GM12878 (cell line): ENCODE measurements at regions not wholly inside any gene's neighbourhood (a gene's known extent, or its start where the extent isn't known, plus 50 kb on each side); places are given as distances from the start of the nearest gene placed in this dataset.

Source experiments
- CHD1 ChIP-seq: IDR thresholded peaks from 2 replicates; pipeline ENCODE4 v1.6.1; 2012; ENCODE audit warnings: low read depth, low read length, improper control_type of control experiment
- CTCF ChIP-seq, 3 experiments: IDR thresholded peaks in 2 of 3; conservative IDR thresholded peaks in 1 of 3; 2 replicates each; pipeline ENCODE4 v1.5.1; 2011; ENCODE audit warnings: low read depth in 3 of 3, low read length in 3 of 3, mild to moderate bottlenecking in 3 of 3, control low read depth in 2 of 3, moderate library complexity in 2 of 3, inconsistent platforms in 1 of 3, mixed read lengths in 1 of 3; ENCODE audit not compliant: control insufficient read depth in 2 of 3, insufficient read depth in 1 of 3; ENCODE audit errors: extremely low read depth in 1 of 3
- SP1 ChIP-seq: IDR thresholded peaks from one replicate; pipeline ENCODE4 v1.6.1; 2011; ENCODE audit warnings: low read depth, low read length
- TAF1 ChIP-seq: IDR thresholded peaks from 2 replicates; pipeline ENCODE4 v1.6.1; 2011; ENCODE audit warnings: mild to moderate bottlenecking, low read depth, low read length, borderline replicate concordance

GRCh38 chr4:175090116-175090515 is 172.0 kb downstream of the ADAM29 start:
- no peak for TF ChIP-seq TAF1
- no peak for TF ChIP-seq CTCF (IDR thresholded peaks at IDR 0.05 in 2 of 3, conservative IDR thresholded peaks at IDR 0.05 in 1 of 3; ENCODE audit: control insufficient read depth in 2 of 3, extremely low read depth in 1 of 3, insufficient read depth in 1 of 3, low read depth in 3 of 3, low read length in 3 of 3)
- TF ChIP-seq CHD1: no peak
- no peak for TF ChIP-seq SP1
